GM12872 (cell line): ENCODE measurements at regions not wholly inside any gene's neighbourhood (a gene's known extent, or its start where the extent isn't known, plus 50 kb on each side); places are given as distances from the start of the nearest gene placed in this dataset.
A peak's percentile ranks its signal among the peaks of the same experiment; 100 is the strongest.

ENCODE experiments used
- CTCF ChIP-seq: IDR thresholded peaks from 3 replicates; pipeline ENCODE4 v1.5.1; 2011; ENCODE audit warnings: low read depth, mild to moderate bottlenecking, low read length, moderate library complexity; ENCODE audit not compliant: insufficient read depth

GRCh38 chr3:116848248-116848829 lies 138.8 kb downstream of the TUSC7 start:
- no peak for TF ChIP-seq CTCF

GRCh38 chr3:116849261-116849688 lies 139.7 kb downstream of the TUSC7 start:
- no peak for TF ChIP-seq CTCF

- no peak for TF ChIP-seq CTCF
Measured at GRCh38 chr3:116852803-116853202, 143.2 kb downstream of the TUSC7 start.

GRCh38 chr3:116863270-116863770 lies 153.7 kb downstream of the TUSC7 start:
- no peak for TF ChIP-seq CTCF

GRCh38 chr3:116863822-116864589 lies 154.4 kb downstream of the TUSC7 start:
- peak; percentile 40; the same call in 2 of the 3 replicates for TF ChIP-seq CTCF

GRCh38 chr3:116864590-116864927 lies 155.0 kb downstream of the TUSC7 start:
- TF ChIP-seq CTCF = no peak

GRCh38 chr3:116870379-116870778 lies 160.8 kb downstream of the TUSC7 start:
- no peak for TF ChIP-seq CTCF
